GM23338 (cell line): ENCODE measurements at regions not wholly inside any gene's neighbourhood (a gene's known extent, or its start where the extent isn't known, plus 50 kb on each side); places are given as distances from the start of the nearest gene placed in this dataset.

Experiments
- TF ChIP-seq, protein P1 (sequence below): fragments of 250-450 bp; sonication (Bioruptor Pico); IDR thresholded peaks from 2 replicates; pipeline ENCODE4 v1.5.0; 2020; ENCODE audit warnings: mild to moderate bottlenecking, moderate library complexity

GRCh38 chr3:11099306-11099705 is 55.0 kb upstream of the HRH1 start (continued):
- TF ChIP-seq, protein P1, sequence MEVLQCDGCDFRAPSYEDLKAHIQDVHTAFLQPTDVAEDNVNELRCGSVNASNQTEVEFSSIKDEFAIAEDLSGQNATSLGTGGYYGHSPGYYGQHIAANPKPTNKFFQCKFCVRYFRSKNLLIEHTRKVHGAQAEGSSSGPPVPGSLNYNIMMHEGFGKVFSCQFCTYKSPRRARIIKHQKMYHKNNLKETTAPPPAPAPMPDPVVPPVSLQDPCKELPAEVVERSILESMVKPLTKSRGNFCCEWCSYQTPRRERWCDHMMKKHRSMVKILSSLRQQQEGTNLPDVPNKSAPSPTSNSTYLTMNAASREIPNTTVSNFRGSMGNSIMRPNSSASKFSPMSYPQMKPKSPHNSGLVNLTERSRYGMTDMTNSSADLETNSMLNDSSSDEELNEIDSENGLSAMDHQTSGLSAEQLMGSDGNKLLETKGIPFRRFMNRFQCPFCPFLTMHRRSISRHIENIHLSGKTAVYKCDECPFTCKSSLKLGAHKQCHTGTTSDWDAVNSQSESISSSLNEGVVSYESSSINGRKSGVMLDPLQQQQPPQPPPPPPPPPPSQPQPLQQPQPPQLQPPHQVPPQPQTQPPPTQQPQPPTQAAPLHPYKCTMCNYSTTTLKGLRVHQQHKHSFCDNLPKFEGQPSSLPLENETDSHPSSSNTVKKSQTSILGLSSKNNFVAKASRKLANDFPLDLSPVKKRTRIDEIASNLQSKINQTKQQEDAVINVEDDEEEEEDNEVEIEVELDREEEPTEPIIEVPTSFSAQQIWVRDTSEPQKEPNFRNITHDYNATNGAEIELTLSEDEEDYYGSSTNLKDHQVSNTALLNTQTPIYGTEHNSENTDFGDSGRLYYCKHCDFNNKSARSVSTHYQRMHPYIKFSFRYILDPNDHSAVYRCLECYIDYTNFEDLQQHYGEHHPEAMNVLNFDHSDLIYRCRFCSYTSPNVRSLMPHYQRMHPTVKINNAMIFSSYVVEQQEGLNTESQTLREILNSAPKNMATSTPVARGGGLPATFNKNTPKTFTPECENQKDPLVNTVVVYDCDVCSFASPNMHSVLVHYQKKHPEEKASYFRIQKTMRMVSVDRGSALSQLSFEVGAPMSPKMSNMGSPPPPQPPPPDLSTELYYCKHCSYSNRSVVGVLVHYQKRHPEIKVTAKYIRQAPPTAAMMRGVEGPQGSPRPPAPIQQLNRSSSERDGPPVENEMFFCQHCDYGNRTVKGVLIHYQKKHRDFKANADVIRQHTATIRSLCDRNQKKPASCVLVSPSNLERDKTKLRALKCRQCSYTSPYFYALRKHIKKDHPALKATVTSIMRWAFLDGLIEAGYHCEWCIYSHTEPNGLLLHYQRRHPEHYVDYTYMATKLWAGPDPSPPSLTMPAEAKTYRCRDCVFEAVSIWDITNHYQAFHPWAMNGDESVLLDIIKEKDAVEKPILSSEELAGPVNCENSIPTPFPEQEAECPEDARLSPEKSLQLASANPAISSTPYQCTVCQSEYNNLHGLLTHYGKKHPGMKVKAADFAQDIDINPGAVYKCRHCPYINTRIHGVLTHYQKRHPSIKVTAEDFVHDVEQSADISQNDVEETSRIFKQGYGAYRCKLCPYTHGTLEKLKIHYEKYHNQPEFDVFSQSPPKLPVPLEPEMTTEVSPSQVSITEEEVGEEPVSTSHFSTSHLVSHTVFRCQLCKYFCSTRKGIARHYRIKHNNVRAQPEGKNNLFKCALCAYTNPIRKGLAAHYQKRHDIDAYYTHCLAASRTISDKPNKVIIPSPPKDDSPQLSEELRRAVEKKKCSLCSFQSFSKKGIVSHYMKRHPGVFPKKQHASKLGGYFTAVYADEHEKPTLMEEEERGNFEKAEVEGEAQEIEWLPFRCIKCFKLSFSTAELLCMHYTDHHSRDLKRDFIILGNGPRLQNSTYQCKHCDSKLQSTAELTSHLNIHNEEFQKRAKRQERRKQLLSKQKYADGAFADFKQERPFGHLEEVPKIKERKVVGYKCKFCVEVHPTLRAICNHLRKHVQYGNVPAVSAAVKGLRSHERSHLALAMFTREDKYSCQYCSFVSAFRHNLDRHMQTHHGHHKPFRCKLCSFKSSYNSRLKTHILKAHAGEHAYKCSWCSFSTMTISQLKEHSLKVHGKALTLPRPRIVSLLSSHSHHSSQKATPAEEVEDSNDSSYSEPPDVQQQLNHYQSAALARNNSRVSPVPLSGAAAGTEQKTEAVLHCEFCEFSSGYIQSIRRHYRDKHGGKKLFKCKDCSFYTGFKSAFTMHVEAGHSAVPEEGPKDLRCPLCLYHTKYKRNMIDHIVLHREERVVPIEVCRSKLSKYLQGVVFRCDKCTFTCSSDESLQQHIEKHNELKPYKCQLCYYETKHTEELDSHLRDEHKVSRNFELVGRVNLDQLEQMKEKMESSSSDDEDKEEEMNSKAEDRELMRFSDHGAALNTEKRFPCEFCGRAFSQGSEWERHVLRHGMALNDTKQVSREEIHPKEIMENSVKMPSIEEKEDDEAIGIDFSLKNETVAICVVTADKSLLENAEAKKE (CRISPR knock-in tag), result no peak
